ENCODE measurements at regions not wholly inside any gene's neighbourhood (a gene's known extent, or its start where the extent isn't known, plus 50 kb on each side); places are given as distances from the start of the nearest gene placed in this dataset.

DNA sequence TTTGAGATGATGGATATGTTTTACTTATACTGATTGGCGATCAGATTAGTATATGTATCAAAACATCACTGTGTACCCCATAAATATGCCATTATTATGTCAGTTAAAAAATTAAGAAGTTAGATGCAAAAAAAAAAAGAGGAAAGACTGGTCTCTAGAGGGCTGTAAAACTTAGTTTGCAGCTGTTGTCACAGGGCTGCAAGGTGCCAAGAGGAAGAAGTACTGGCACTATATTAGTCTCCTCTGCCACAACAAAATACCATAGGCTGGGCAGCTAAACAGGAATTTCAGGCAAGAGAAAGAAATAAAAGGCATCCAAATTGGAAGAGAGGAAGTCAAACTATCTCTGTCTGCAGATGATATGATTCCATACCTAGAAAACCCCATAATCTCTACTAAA is 177.8 kb upstream of the PLPP4 start:
- DNase-seq (ENCODE audit: low read depth, low spot score): no peak

DNA sequence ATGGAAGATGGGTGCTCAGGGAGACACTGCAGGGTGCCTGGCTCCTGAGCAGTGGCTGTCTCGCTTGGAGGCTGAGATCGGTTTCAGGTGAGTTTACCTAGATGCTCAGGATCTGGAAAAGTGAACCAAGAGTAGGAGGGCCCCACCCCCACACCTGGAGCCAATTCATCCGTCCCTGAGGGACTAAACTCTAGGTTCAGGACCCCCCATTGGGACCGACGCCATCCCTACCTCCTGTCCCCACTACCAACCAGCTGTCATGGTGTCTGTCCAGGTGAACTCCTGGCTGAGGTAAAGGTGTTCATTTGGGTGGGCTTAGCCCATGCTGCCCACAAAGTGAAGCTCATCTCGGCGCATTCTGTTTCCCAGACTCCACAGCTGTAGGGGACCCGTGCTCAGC is 174.6 kb upstream of the PLPP4 start:
- DNase-seq (ENCODE audit: low read depth, low spot score): no peak

DNA sequence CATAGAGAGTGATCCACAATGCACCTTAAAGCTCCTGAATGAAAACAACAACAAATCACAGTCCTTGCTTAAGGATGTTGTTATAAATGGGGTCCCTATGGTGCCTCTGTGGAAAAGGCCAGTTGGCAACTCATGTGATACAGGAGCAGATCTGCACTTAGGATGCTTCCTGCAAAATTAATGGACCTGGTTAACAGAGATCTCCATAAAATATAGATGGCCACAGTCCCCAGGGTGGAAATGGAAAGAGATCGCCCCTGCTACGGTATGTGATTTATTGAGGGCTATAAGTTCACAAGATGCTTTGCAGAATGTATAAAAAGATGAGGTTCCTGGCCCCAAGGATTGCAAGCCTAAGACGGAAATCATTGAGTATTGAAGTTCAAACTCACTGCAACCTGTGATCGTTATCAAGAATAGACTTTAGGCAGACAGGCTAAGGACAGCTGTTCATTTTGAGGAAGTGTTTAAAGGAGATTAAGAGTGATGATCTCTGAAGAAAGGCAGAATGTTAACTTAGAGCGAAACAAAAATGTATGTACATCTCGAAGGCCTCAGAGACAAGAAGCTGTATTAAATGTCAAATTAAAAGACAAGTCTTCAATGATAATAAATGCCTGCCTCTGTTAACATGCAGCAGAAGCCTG is 174.1 kb upstream of the PLPP4 start:
- DNase-seq (ENCODE audit: low read depth, low spot score): no peak

DNA sequence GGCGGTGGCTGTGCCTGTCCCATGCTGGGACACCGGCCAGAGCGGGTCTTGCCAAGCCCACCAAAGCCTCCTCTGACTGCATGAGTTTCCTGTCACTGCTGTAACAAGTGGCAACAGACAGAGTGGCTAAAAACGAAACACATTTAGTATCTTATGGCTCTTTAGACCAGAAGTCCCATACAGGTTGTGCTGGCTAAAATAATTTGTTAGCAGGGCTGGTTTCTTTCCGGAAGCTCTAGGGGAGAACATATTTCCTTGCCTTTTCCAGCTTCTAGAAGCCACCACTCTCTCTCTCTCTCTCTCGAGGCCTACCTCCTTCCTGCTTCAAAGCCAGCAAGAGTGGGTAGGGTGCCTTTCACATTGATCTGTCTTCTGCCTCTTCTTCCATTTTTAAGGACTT is 171.6 kb upstream of the PLPP4 start:
- DNase-seq (ENCODE audit: low read depth, low spot score): no peak

DNA sequence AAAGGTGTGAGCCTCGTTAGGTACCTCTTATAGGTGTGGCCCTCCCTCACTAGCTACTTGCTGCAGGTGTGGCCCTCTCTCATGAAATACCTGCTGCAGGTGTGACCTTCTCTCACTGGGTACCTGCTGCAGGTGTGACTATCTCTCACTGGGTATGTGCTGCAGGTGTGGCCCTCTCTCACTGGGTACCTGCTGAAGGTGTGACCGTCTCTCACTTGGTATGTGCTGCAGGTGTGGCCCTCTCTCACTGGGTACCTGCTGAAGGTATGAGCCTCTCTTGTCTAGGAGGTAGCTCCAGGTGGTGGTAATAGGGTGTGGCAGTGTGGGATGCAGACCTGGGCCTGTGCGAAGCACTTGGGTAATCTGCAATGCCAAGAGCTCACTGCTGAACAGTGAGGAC is 170.7 kb upstream of the PLPP4 start:
- no peak for DNase-seq (ENCODE audit: low read depth, low spot score)

DNA sequence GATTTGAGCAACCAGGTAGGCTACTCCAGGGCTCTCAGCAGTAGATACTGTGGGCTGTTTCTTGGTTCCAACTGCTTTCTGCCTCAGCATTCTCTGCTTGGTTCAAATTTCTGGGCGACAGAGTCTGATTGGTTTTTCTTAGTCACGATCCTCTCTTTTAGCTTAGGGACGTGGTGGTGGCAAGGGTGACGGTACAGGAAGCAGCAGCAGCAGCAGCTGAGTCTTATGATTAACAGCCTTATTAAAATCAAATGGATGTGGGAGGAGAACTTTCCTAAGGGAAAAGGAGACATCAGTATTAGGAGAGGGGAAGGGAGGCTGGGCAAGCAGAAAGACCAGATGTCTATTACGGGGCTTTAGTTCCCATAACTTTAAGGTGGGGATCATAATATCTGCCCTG is 156.5 kb upstream of the PLPP4 start:
- no peak for DNase-seq (ENCODE audit: low read depth, low spot score)

DNA sequence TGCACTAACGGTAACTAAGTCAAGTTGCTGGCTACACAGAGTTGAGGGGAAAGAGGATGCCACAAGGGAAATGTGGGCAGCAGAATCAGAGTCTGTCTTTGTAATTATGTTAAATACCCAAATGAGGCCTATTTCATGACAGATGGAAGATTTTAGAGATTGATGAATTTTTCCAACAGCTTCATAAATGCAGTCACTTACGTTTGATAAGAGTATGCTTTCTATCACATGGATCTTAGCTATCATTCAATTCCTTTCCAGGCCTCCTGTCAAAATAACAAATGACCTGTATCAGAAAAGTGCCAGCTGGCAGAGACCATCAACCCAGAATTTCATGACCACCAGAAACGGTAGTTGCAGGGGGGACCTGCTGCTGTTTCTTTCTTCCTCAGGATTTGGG is 148.4 kb upstream of the PLPP4 start:
- no peak for DNase-seq (ENCODE audit: low read depth, low spot score)

DNA sequence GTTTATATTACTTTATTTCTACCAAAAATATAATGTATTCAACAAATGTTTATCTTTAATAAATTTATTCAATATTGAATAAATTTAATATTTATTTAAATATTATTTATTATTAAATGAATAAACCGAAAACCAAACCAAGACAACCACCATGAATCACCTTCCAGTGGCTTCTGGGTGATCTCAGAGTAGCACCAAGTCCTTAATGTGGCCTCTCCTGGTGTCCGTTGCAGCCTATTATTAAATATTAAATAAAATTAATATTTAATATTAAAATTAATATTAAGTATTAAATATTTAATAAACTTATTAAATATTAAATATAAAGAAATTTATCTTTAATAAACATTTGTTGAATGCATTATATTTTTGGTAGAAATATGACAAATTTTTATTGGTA is 143.3 kb upstream of the PLPP4 start:
- no peak for DNase-seq (ENCODE audit: low read depth, low spot score)

DNA sequence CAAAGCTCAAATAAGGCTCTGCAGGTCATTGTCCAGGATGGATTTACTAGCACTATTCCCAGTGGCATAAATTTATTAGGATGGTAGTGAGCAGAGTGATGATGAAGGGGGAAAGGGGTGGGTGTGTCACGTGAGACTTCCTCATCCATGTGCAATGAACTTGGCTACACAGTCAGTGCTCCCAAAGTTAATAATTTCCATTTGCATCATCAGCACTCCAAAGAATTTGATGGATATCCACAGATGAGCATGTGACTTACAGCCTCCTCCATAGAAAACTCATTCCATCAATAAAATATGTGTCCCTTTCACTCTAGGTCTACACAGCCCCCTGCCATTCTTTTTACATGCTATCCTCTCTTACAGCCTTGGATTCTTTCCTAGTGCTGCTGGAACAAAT is 142.6 kb upstream of the PLPP4 start:
- no peak for DNase-seq (ENCODE audit: low read depth, low spot score)

DNA sequence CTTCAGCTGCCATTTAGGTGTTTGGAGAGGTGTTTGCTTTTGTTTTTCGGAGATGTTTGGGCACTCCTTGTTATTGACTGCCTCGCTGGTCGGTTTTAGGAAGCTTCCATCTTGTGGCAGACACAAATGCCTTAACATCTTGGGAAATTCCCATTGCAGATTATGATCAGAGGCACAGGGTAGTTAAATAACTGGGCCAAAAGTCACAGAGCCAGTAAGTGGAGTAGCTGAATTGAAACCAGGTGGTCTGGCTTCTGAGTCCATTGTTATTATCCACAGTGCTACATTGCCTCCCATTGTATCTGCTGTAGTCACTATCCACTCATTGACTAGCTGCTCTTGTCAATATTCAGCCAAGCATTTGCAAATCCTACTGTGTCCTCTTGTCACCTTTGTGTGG is 138.2 kb upstream of the PLPP4 start:
- no peak for DNase-seq (ENCODE audit: low read depth, low spot score)

DNA sequence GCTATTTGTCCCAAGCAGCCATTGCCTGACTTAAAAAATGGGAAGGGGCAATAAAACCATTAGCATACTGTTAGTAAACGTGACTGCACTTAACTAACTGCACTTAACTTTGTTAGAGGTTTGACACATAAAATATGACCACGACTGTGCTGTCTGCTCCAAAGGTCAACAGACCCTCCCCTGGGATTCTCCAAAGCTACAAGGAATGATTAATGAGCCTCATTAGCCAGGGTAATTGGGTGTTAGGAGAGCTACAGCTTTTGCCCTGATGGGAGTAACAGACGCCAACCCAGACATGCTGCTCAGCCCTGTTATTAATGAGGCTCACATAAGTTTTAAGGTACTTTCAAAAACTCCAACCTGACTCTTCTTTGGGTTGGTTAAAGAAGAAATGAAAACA is 129.4 kb upstream of the PLPP4 start:
- DNase-seq (ENCODE audit: low read depth, low spot score): no peak

DNA sequence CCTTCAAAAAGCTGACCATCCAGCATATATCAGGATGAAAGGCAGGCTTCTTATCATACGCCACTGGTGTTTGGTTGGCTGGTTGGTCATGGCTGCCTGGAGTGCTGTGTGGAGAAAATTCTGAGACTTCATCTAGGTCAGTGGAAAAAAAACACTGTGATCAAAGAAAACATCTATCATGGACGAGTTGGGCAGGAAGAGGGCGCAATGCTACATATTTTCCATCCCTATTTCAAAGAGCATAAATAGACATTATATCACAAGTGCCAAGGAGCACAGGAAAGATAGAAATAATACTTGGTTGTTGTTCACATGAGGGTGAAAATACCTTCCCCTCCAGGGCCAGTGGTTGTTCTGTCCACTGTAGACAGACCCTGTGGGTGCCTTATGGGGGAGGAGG is 128.4 kb upstream of the PLPP4 start:
- no peak for DNase-seq (ENCODE audit: low read depth, low spot score)

DNA sequence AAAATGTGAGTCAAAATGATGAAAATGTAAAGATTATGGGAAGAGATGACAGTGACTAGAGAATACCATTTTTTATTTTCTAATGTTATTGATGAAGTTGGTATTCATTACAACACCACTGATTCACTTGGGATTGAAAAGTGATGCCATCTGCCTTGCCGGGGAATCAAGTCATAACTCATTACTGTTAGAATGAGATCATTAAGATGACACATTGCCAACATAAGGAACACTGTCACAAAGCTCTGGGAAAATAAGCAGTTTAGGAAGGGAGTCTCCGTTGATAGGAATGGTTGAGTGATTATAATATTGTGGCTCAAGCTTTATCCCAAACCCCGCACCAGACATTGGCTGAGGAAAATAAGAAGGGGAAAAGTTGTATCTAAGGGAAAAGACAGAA is 121.5 kb upstream of the PLPP4 start:
- no peak for DNase-seq (ENCODE audit: low read depth, low spot score)

DNA sequence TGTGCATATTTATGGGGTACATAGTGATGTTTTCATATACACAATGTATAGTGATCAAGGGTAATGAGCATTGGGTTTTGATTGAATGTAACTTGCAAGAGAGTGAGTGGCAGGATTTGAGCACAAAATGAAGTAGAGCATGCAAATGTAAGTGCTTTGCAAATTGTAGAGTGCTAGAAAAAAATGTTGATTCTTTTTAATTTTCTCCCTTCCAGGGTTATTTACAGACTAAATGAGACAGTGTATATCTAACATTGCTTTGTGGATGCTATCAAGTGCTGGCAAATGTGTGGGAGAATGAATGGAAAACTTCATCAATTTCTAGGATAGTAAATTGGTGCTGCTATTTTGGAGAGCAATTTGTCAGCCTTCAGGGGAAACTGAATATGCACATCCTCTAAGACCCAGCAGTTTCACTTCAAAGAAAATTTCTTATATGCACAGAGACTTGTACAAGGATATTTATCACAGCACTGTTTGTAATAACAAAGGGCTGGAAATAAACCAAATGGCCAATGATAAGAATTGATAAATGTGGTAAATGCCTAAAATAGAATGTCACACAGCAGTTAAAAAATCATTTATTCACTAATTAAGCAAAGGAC is 120.6 kb upstream of the PLPP4 start:
- DNase-seq (ENCODE audit: low read depth, low spot score): no peak

DNA sequence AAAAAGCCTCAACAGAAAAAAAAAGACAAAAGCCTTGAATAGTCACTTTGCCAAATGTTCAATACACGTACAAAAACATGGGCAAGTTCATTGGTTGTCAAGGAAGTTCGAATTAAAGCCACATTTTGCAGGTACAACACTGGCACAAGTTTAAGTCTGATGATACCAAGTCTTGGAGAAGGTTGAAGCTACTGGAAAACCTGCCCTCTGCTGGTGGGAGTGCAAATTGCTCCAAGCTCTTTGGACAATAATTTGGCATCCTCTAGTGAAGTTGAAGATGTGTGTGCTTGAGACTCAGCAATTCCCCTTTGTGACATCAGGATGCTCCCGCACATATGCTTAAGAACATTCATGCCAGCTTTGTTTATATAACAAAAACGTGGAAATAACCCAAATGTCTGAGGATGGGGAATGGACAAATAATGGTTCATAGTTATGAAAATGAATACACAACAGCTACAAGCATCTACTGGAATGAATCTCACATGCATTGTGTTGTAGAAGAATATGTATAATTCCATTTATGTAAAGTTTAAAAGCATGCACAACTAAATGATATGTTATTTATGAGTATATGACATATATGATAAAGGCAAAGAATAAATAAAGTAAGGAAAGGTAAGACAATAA is 120.0 kb upstream of the PLPP4 start:
- peak; percentile 3 for DNase-seq (ENCODE audit: low read depth, low spot score)

DNA sequence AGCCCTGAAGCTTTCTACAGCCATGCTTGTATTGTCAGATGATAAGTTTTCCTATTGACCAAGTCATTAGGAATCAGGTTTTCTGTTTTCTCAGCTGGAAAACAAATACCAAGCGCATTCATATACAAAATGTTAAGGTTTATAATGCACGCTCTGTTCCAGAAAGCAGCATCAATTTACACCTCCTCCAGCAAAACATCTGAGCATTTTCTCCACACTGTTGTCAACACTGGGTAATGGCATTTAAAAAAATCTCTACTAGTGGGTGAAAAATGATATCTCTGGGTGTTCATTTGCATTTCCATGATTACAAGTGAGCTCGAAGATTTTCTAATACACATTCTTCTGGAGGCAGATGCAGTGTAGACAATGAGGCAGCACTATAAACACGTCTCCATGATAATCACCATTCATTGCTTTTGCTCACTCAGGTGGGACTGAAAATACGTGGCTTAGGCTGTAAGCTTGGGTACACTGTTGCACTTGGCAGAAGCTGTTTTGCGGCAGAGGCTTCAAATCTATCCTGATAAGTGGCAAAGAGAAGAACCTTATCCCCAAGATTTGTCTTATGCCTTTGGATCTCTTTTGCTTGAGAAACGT is 114.8 kb upstream of the PLPP4 start:
- DNase-seq (ENCODE audit: low read depth, low spot score): no peak

DNA sequence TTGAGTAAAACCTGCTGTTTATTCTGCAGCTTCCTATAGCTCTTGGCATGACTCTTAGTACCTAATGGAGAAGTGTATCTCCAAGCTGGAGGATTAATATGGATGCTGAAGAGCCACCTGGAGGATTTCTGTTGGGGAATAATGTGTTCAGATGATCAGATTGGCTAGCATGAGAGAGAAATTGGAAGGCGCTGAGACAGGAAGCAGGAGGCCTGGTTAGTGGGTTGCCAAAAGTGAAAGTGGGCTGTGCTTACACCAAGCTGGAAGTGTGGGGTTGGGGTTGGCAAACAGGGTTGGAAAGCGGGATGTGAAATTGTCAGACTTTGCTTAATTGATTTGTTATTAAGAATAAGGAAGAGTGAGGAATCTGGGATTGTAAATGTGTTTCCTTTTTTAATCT is 111.8 kb upstream of the PLPP4 start:
- DNase-seq (ENCODE audit: low read depth, low spot score): no peak

DNA sequence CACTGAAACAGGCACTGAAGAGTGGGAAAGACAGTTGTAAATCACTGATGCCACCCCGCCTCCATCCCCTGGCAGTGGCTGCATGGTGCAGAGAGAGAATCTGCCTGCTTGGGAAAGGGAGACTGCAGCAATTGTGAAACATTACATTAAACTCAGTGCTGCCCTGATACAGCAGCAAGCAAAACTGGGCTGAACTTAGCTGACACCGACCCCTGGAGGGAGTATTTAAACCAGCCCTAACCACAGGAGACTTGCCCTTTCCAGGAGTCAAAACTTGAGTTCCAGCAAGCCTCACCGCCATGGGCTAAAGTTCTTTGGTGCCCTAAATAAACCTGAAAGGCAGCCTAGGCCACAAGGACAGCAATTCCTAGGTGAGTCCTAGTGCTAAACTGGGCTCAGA is 109.4 kb upstream of the PLPP4 start:
- no peak for DNase-seq (ENCODE audit: low read depth, low spot score)

DNA sequence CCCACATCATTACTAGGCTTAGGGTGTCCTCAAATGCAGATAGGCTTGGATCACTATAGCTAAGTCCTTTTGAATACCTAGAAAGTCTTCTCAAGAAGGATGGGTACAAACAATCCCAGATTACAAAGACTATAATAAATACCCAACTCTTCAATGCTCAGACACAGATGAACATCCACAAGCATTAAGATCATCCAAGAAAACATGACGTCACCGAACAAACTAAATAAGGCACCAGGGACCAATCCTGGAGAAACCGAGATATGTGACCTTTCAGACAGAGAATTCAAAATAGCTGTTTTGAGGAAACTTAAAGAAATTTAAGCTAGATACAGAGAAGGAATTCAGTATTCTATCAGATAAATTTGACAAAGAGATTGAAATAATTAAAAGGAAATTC is 108.0 kb upstream of the PLPP4 start:
- no peak for DNase-seq (ENCODE audit: low read depth, low spot score)

DNA sequence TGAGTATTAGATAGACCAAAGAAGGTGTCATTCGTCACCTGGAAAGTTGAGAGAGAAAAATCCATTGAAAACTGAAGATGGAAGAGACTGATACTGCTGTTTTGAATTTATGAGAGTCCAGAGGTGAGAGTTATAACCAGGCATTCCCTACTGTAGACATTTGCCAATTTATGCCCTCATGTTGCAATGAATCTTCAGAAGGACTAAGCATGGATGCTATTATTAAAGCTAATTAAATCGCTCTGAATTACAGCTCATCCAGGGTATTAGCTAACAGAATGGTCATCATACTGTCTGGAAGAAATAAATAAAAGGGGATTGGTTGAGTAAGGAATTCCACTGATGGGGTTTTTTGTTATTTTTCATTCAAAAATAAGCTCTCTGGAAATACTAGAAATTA is 101.6 kb upstream of the PLPP4 start:
- no peak for DNase-seq (ENCODE audit: low read depth, low spot score)

DNA sequence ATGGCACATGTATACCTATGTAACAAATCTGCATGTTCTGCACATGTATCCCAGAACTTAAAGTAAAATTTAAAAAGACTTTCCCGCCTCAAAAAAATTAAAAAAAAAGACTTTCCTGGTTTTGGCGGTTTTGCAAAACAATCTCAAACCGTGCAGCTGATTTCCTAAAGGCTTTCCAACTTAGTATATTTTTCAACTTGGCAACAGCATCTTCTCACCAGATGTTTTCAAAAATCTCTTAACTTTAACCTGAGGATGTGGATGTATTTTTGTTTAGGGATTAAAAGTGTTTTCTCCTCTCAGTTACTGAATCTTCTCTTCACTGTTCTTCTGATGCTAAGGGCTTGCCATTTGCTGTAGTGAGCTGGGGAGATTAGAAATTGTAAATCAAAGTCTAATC is 96.5 kb upstream of the PLPP4 start:
- DNase-seq (ENCODE audit: low read depth, low spot score): no peak

DNA sequence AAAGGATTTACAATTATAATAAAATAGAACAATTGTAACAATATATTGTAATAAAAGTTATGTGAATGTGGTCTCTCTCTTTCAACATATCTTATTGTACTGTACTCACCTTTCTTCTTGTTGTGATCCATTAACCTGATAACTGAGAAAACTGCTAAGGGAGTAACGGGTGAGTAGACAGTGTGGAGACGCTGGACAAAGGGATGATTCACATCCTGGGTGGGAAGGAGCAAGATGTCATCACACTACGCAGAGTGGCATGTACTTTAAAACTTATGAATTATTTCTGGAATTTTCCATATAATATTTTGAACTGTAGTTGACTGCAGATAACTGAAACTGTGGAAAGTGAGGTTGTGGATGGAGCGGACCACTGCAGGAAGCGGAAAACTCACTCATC is 91.2 kb upstream of the PLPP4 start:
- DNase-seq (ENCODE audit: low read depth, low spot score): no peak

DNA sequence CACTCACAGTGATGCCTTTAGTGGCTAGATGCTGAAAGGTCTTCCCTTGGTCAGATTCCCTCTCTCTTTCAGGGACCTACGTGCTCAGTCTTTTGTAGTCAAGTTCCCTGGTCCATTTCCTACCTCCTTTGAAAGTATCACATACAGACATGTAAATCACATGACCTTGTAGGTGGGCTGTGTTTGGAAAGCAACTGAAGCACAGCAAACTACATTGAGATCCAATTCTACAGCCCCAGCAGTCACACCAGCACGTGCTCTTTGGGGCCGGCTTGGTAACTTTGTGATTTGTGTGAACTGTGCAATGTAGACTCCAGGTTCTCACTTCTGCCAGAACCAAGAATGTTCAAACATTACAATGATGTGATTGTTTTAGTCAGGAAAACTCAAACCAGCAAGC is 89.7 kb upstream of the PLPP4 start:
- DNase-seq (ENCODE audit: low read depth, low spot score): no peak
